K562 (cell line): ENCODE measurements at regions not wholly inside any gene's neighbourhood (a gene's known extent, or its start where the extent isn't known, plus 50 kb on each side); places are given as distances from the start of the nearest gene placed in this dataset.

Experiments used
- BRF2 ChIP-seq: IDR thresholded peaks from 3 replicates; pipeline ENCODE4 v1.6.1; 2011; ENCODE audit warnings: borderline replicate concordance, mild to moderate bottlenecking; ENCODE audit not compliant: insufficient read length, insufficient read depth
- GABPA ChIP-seq: fragments of 200-800 bp; sonication (Bioruptor generic); conservative IDR thresholded peaks from 2 replicates; pipeline ENCODE4 v1.6.1; 2016; ENCODE audit warnings: low read depth, missing genetic modification characterization, missing compliant biosample characterization
- JUND ChIP-seq, 2 experiments: IDR thresholded peaks; 2 replicates in 1 of 2; 3 replicates in 1 of 2; pipeline ENCODE4 v1.6.1; 2011; ENCODE audit warnings: borderline replicate concordance in 2 of 2, low read depth in 2 of 2, low read length in 2 of 2, improper control_type of control experiment in 1 of 2, missing biosample characterization in 1 of 2, missing genetic modification characterization in 1 of 2, missing genetic modification reagents in 1 of 2
- MNT ChIP-seq, 2 experiments: fragments of 450-650 bp; conservative IDR thresholded peaks; 2 replicates each; pipeline ENCODE4 v1.6.1; 2017; ENCODE audit warnings: mild to moderate bottlenecking in 2 of 2, moderate library complexity in 2 of 2
- PTRF ChIP-seq: fragments of 450-650 bp; IDR thresholded peaks from 2 replicates; pipeline ENCODE4 v1.6.1; 2016; ENCODE audit warnings: mild to moderate bottlenecking, missing genetic modification characterization, missing compliant biosample characterization
- SMAD3 ChIP-seq: fragments of 450-650 bp; formaldehyde crosslinking; conservative IDR thresholded peaks from 2 replicates; pipeline ENCODE4 v1.4.0; 2020; ENCODE audit warnings: mild to moderate bottlenecking
- STAT5B ChIP-seq: fragments of 250-450 bp; sonication (Bioruptor Pico); IDR thresholded peaks from 2 replicates; pipeline ENCODE4 v1.8.0; 2021; ENCODE audit warnings: mild to moderate bottlenecking, inconsistent platforms
- ZNF133 ChIP-seq: fragments of 250-450 bp; sonication (Bioruptor Pico); IDR thresholded peaks from 2 replicates; pipeline ENCODE4 v1.4.0; 2020; ENCODE audit warnings: mild to moderate bottlenecking

DNA sequence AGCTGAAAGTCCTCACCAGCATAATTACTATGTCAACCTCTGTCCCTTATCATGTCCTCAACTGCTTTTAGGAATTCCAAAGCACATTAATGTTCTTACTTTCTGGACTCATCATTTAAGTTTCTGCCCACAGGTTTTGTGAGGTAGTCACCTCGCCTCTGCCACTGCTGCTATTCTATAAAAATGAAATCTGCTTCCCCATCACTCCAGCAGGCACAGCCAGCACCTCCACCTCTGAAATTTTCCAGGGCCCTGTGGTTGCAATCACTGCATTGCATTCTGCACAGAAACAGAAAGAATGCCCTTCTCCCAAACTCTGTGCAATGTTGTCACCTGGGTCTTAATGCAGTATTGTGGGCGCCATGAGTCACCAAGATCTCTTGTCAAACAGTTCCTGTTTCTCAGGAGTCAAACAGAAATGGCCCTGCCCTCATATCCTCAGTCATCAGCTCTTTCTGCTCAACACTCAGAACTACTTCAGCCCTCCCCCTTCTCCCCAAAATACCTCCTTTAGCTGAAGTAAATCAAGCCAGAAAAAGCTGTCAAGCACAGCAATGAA, 529.2 kb upstream of the NBEA start (continued):
- TF ChIP-seq JUND (IDR thresholded peaks at IDR 0.05; ENCODE audit: borderline replicate concordance, low read depth, low read length) (no peak), JUND (tag; IDR thresholded peaks at IDR 0.05; ENCODE audit: borderline replicate concordance, low read depth, low read length) (no peak), MNT (conservative IDR thresholded peaks at IDR 0.05) (no peak), STAT5B (CRISPR knock-in tag) (no peak), BRF2 (no peak), SMAD3 (no peak), GABPA (no peak), PTRF (no peak), ZNF133 (CRISPR knock-in tag) (no peak)
